HG02973 (cell line): ENCODE measurements at regions not wholly inside any gene's neighbourhood (a gene's known extent, or its start where the extent isn't known, plus 50 kb on each side); places are given as distances from the start of the nearest gene placed in this dataset.
"Not testable (repeated sequence)": the region's sequence is repeated elsewhere in the genome, so short reads cannot be mapped to it uniquely, and the experiment has no call there.

Experiments
- ATAC-seq: cut with Tn5 transposase; IDR thresholded peaks from one replicate; pipeline ENCODE4 v1.9.1; 2021; ENCODE audit warnings: moderate library complexity; ENCODE audit not compliant: unreplicated experiment

DNA sequence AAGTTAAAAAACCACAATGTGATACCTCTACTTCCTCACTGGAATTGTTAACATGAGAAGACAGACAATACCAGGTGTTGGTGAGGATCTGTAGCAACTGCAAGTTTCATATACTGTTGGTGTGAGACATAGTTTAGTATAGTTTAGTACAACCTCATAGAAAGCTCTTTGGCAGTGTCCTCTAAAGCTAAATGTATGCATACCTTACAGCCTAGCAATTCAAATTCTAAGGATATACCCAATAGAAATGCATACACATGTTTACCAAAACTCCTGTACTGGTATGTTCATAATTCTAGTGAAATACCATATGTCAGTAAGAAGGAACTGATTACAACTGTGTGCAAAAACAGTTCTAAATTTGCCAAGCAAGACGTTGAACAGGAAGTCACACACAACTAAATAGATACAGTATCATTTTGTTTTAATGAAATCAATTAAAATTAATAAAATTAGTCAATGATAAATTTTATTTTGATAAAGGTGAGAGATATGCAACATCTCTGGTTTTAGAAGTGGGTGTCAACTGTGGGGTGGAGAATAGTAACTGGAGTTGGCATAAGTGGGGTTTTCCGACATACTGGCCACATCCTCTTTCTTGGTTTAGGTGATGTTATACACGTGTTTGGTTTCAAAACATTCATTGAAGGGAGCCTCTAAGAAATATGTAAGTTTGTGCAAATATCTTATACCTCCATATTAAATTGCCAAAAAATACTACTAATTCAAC lies 450.7 kb downstream of the PTPRC start:
- ATAC-seq, result peak; percentile 91

DNA sequence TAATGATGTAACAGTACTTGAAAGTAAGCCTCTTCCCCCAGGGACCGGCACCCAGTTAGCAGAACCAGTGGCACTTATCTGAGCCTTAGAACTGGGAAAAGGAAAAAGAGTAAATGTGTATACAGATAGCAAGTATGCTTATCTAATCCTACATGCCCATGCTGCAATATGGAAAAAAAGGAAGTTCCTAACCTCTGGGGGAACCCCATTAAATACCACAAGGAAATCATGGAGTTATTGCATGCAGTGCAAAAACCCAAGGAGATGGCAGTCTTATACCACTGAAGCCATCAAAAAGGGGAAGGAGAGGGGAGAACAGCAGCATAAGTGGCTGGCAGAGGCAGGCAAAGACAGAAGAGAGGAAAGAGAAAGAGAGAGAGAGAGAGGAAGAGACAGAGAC lies 456.8 kb downstream of the PTPRC start:
- ATAC-seq, result not testable (repeated sequence)

DNA sequence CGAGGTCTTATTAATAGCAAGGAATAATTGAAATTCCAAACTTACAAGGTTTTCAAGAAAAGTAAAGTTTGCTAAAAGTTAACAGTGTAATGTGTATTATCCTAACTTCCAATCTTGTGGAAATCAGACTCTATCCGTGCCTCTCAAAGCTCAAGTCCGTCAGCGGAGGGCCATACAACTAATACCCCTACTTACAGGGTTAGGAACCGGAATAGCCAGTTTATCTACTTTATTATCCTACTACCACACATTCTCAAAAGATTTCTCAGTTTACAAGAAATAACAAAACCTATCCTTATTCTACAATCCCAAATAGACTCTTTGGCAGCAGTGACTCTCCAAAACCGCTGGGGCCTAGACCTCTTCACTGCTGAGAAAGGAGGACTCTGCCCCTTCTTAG lies 457.8 kb downstream of the PTPRC start:
- ATAC-seq, result no peak

DNA sequence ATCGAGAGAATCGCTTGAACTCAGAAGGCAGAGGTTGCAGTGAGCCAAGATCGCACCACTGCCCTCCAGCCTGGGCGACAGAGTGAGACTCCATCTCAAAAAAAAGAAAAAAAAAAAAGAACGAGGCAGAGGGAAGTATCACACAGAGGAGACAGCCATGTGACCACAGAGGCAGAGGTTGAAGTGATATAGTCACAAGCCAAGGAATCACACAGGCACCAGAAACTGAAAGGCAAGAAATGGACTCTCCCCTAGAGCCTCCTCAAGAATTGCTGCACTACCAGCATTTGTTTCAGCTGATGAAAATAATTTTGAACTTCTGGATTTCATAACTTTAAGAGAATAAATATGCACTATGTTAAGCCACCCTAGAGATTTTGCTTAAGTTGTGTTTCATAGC lies 459.6 kb downstream of the PTPRC start:
- ATAC-seq, result no peak

DNA sequence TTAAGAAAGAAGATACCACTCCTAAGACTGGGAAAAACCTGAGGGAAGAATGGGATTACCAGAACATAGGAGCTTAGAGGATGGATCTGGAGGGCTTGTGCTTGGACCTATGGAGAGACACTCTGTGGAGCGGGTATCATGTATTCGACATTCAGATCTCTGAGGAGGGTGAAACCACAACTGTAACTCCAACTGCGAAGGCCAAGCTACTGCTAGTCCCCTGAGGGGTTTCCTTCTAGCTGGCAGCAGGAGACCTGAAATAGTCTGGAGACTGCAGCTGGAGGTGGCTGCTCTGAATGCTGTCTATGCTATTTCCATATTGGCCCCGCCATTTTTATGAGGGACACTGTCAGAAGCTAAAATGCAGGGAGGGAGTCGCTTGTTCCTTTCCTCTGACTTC lies 462.3 kb downstream of the PTPRC start:
- ATAC-seq, result no peak

DNA sequence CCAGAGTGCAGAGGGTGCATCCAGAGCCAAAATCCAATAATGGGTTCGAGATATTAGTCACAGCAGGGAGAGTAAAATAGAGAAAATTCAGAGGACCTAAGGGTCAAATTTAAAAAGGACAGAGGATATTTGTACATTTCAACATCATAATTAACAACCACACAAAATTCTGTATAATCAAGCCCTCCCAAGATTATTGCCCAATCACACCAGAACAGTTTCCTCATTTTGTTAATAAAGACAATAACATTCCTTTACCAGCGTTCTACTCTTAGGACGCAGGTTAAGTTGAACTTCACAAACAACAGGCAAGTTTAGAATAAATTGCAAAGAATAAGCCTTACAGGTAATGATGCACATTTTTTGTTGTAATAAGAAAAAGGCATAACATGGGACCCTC lies 462.8 kb downstream of the PTPRC start:
- no peak for ATAC-seq

DNA sequence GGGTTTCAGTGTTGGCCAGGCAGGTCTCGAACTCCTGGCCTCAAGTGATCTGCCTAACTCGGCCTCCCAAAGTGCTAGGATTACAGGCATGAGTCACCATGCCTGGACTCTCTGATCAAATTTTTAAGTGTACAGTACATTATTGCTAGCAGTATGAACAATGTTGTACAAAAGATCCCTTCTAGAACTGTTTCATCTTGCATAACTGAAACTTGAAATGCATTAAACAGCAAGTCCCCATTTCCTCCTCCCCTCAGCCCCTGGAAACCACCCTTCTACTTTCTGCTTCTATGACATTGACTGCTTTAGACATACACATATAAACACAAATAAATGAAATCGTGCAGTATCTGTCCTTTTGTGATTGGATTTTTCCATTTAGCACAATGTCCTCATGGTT lies 463.4 kb downstream of the PTPRC start:
- peak; percentile 63 for ATAC-seq

DNA sequence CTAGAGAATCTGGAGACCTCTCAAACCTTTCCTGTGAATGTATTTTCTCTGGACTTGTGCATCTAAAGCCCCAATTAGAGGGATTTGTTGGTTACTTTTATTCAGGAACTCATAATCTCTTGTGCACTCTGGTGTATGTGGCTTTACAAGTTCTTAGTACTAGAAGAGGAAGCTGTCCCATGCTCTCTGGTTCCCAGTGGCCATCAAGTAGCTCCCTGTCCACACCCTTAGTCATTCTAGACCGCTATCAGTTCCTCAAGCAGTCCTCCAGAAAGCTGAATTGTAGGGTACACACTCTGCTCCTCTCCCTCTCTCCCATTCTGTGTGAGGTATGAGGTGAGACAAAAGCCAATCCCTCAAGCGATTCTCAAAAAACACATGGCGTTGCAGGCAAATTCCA lies 470.3 kb downstream of the PTPRC start:
- no peak for ATAC-seq

DNA sequence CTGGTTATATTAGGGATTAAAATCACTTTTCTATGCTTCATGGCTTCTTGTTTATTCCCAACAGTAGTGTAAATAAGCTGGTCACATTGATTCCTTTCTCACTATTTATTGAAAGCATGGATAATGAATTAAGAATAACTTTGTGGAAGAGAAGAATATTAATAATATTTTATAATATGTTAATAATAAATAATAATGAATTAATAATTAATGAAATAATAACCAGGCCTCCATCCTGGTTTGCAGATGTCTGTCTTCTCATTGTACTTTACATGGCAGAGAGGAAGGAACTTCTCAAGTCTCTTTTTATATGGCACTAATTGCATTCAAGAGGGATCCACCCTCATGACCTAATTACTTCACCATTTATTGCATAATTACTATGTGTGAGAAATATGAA lies 473.5 kb downstream of the PTPRC start:
- no peak for ATAC-seq

DNA sequence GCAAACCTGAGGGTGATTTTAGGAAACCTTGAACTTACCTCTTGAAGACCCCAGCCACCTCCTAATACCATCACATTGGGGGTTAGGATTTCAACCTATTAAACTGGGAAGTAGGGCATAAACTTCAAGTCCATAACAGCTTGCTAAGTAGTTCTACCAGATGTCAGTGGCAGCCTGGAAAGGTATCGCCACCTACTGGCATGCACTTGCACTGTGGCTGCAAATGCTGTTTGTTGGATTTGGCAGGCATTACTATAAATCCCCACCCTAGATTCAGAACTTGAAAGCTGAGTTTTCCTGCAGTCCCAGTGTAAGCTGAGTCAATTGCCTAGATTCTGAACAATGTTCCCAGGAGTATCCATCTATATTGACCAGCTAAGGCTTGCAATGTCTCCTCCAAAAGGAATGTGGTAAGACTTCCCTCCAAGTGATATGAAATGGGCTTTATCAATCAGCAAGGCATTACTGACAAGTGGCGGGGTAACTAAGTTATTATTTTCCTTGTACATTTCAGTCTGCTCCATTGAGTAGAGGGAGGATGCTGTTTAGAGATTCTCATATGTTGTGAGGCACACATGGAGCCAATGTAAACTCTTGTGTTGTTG lies 474.5 kb downstream of the PTPRC start:
- ATAC-seq, result no peak

DNA sequence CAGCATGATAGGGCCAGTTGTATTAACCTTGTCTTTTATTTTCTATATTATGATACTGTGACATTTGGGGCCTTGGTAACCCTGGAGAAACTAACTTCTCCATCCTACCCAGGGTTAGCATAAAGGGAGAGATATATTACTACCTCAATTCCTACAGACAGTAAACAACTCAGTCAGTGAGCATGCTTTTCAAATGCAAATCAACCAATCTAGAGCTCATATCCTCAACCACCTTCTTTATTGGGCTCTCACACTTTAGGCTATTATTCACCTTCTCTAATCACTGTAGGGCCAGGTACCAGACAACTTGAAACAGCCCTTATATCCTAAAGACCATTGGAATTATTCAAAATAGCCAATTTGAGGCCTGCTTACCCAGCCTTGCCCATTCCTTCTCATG lies 477.6 kb downstream of the PTPRC start:
- no peak for ATAC-seq

DNA sequence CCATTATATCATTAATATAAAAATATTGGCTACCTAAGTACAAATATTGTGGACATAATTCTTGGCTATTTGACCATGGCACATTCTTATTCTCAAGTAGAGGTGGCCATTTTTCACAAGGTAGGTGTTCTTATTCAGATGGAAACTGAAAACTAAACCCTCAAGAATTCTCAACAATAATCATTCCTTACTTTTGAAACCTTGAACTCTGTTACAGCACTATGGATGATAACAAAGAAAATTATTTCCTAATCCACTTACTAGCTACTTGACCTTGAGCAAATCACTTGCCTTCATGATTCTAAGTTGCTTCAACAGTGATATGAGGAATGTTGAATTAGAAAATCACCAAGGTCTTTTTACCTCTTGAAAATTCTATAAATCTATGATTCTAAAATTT lies 482.2 kb downstream of the PTPRC start:
- no peak for ATAC-seq

DNA sequence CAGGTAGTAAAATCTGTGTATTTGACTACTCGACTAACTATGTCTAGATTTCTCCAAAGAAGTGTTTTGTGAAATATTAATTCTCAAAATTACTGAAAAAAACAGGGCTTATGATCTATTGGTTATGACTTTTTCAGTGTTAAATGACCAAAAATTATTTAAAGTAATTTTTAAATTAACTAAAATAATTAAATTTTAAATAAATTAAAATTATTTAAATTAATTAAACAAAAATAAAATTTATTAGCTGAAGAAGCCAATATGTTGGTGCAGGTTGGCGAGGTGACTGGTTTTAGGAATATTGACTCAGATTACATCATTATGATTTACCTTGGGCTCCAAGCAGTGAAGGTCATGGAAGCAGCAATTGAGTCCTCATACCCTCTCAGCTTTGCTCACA lies 483.2 kb downstream of the PTPRC start:
- no peak for ATAC-seq

DNA sequence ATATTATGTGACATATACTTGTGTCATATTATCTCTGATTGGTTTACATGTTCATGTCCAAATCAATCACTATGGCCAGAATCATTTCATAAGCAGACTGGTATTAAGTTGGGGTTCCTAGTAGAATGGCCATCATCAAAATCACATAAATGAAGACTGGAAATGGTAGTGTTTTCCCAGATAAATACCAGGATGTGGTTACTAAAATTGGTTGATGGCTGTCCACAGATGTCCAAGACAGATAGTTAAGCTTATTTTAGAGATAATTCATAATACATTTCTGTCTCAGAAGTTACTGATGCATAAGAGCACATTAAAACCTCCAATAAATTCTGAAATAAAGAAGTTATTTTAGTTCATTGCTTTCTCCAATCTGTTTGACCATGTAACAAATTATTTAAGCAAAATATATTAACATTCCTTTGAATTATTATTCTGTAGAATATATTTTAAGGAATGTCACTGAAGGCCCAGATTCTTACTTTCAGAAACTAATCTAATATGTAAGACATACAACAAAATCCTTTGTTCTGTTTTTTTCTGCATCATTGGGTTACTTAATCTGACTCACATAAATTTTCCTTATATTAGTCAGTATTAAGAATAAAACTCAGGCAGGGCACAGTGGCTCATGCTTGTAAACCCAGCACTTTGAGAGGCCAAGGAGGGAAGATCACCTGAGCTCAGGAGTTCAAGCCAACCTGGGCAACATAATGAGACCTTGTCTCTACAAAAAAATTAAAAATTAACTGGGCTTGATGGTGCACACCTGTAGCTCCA lies 483.9 kb downstream of the PTPRC start:
- no peak for ATAC-seq

DNA sequence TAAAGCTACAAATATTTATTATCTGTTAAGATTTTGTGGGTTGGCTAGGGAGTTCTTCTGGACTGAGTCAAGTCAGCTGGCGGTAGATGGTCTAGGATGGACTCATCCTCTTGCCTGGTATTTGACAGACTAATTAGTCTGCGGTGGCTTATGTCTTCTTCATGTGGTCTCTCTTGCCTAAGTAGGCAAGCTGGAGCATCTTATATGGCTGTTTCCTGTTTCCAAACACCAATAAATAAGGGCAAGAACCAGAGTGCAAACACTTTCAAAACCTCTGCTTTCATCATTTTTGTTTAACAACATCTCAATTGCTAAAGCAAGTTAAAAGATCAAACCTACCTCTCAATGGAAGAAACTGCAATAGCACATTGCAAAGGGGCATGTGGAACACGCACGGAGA lies 484.8 kb downstream of the PTPRC start:
- no peak for ATAC-seq

DNA sequence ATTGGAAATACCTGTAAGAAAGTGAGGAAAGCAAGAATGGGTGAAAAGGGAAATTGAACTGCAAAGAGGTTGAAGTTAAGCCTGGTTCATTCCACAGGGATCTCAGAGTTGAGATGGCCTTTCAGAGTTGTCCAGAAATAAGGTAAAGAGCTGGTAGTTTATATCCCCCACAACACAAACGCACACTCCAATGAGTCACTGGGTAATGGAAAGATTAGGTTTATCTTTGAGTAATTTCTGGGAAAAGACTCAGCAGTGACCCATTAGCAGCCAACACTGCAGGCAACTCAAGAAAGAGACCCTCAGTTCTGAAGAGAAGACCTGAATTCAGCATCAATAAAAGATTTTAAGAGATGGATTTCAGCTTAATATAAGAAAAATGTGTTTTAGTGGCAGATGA lies 485.5 kb downstream of the PTPRC start:
- ATAC-seq, result no peak

DNA sequence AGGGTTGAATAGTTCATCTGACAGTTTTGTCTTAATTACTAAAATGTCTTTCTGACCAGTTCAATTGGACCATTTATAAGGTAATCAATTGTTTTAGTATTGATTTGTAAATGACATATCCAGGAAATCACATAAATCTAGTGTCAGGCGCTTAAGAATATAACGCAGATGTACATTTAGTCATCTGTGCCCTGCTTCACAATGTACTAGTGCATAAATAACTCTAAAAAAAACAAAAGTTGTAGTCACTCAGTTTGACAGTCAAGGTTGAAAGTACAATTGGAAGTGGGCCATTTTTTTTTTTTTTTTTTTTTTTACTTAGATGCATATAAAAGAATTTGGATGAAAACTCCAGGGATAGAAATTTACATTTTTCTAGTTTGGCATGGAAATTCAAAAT lies 490.4 kb downstream of the PTPRC start:
- ATAC-seq, result no peak

DNA sequence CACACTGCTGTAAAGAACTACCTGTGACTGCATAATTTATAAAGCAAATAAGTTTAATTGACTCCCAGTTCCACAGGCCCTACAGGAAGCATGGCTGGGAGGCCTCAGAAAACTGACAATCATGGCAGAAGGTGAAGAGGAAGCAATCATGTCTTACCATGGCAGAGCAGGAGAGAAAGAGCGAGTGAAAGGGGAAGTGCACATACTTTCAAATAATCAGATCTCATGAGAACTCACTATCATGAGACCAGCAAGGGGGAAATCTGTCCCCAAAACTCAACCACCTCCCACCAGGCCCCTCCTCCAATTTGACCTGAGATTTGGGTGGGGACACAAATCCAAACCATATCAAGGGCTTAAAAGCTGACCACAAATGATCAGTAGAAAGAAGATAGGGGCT lies 493.2 kb downstream of the PTPRC start:
- no peak for ATAC-seq

DNA sequence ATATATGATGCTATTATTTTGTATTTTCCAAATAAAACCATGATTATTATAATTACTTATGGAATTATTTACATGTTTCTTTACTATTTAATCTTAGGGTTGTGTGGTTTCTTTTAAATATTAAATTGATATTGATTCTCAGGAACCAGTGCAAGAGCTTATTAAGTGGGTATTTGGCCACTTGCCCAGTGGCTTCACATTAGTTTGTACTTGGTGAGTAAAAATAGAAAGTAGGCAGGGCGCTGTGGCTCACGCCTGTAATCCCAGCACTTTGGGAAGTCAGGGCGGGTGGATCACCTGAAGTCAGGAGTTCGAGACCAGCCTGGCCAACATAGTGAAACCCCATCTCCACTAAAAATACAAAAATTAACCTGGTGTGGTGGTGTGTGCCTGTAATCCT lies 497.1 kb downstream of the PTPRC start:
- no peak for ATAC-seq

DNA sequence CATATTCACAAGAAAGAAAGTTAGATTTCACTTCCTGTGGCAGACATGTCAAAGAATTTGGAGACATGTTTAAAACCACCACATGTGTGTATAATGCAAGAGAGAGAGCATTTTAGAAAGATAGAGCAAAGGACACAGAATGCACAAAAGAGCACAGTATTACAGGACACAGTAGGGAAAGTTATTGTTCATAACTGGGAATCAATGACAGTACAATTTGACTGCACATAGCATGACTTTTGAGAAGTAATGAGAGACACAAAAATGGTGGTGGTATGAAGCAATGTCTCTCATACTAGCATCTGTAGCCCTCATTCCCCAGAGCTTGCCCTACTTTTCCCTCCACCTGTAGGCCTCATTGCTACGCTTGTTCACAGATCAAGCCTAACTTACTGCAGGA lies 499.2 kb downstream of the PTPRC start:
- ATAC-seq, result no peak

DNA sequence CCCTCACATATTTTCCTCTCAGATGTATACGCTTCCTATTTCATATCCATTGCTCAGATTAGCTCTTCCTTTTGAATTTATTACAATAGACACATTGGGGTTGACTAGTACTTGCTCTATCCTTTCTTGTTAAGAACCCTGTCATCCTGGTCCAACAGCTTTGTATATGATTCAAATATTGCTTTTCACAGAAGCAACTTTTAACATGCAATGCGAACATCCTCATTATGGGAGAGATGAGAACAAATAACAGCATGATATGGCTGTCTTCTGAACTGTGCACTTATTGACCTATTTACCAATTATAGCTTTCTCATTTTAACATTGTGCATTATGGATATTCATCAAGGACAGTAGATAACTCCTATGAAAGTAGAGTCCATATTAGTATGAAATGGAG lies 510.8 kb downstream of the PTPRC start:
- no peak for ATAC-seq

DNA sequence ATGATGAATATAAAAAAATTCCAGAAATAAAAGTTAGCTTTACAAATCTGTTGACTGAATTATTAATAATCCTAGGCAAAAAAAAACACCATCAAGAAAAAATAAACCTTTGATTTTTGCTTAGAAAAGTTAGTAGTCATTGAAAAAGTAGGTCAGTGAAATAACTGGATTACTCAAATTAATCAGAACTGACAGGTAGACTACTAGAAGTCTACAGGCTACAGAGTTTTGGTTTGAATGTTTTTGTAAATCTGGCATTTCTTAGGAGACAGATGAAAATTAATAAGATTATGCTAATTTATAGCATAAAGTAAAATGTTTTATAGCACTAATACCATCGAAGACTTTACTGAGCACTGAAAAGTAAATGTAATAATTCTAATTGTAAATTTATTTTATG lies 511.9 kb downstream of the PTPRC start:
- no peak for ATAC-seq
